Hepatocyte (in vitro differentiated cells): ENCODE measurements at regions not wholly inside any gene's neighbourhood (a gene's known extent, or its start where the extent isn't known, plus 50 kb on each side); places are given as distances from the start of the nearest gene placed in this dataset.

Experiments
- DNase-seq: peaks from one replicate; pipeline ENCODE4 v3.0.0-alpha.2; 2016; ENCODE audit warnings: low spot score
- H2AFZ ChIP-seq: fragments of 200-600 bp; sonication (generic); 2 replicates; pipeline ENCODE4 v1.6.0; 2016; ENCODE audit warnings: antibody characterized with exemption, mild to moderate bottlenecking
- H3K27ac ChIP-seq: fragments of 200-600 bp; sonication (generic); 2 replicates; pipeline ENCODE4 v1.5.1; 2016; ENCODE audit warnings: mild to moderate bottlenecking
- H3K27me3 ChIP-seq: fragments of 200-600 bp; sonication (generic); 2 replicates; pipeline ENCODE4 v1.6.1; 2016
- H3K36me3 ChIP-seq: fragments of 200-600 bp; sonication (generic); replicated peaks from 2 replicates; pipeline ENCODE4 v1.5.1; 2016; ENCODE audit warnings: low read depth; ENCODE audit not compliant: insufficient read depth
- H3K4me1 ChIP-seq: fragments of 200-600 bp; sonication (generic); 2 replicates; pipeline ENCODE4 v1.5.1; 2016; ENCODE audit warnings: mild to moderate bottlenecking, moderate library complexity; ENCODE audit not compliant: insufficient read depth
- H3K4me2 ChIP-seq: fragments of 200-600 bp; sonication (generic); 2 replicates; pipeline ENCODE4 v1.6.0; 2016
- H3K4me3 ChIP-seq: fragments of 200-600 bp; sonication (generic); 2 replicates; pipeline ENCODE4 v1.5.1; 2016; ENCODE audit warnings: mild to moderate bottlenecking
- H3K79me2 ChIP-seq: fragments of 200-600 bp; sonication (generic); 2 replicates; pipeline ENCODE4 v1.6.0; 2017; ENCODE audit warnings: mild to moderate bottlenecking
- H3K9me2 ChIP-seq: fragments of 200-600 bp; sonication (generic); replicated peaks from 2 replicates; pipeline ENCODE4 v1.6.0; 2017; ENCODE audit warnings: mild to moderate bottlenecking; ENCODE audit not compliant: insufficient read depth
- H3K9me3 ChIP-seq: fragments of 200-600 bp; sonication (generic); 2 replicates; pipeline ENCODE4 v1.5.1; 2016; ENCODE audit warnings: low read depth, mild to moderate bottlenecking
- H4K20me1 ChIP-seq: fragments of 200-600 bp; sonication (generic); 2 replicates; pipeline ENCODE4 v1.6.0; 2016; ENCODE audit warnings: mild to moderate bottlenecking; ENCODE audit not compliant: insufficient read depth, poor library complexity, severe bottlenecking
- CTCF ChIP-seq: fragments of 200-600 bp; sonication (generic); IDR thresholded peaks from 2 replicates; pipeline ENCODE4 v1.5.1; 2016; ENCODE audit warnings: antibody characterized with exemption, mild to moderate bottlenecking; ENCODE audit not compliant: poor library complexity
- EZH2 ChIP-seq: fragments of 200-600 bp; sonication (generic); IDR thresholded peaks from 2 replicates; pipeline ENCODE4 v1.6.1; 2016; ENCODE audit warnings: antibody characterized with exemption, mild to moderate bottlenecking, borderline replicate concordance
- EZH2phosphoT487 ChIP-seq: fragments of 200-600 bp; sonication (generic); IDR thresholded peaks from one replicate; pipeline ENCODE4 v1.6.1; 2018; ENCODE audit warnings: antibody characterized with exemption, mild to moderate bottlenecking, low read depth, moderate library complexity; ENCODE audit not compliant: unreplicated experiment, severe bottlenecking
- WGBS: methylation state at CpG from one replicate; pipeline ENCODE4 v1.1.6; 2016; ENCODE audit warnings: low lambda C conversion rate; ENCODE audit errors: missing lambda C conversion rate; 5-methylcytosine and 5-hydroxymethylcytosine counted together

- Histone ChIP-seq H3K4me1 (no peaks in the 10 kb centered on the region), H3K4me3 (no peak overlapping the region), H3K27ac (no peak overlapping the region), H2AFZ (no peak overlapping the region), H3K27me3 (no peaks in the 10 kb centered on the region), H3K79me2 (no peaks in the 10 kb centered on the region), H3K9me3 (no peaks in the 10 kb centered on the region), H3K4me2 (no peak overlapping the region), H3K9me2 (no peaks in the 10 kb centered on the region), H3K36me3 (no peaks in the 10 kb centered on the region), H4K20me1 (no peaks in the 10 kb centered on the region)
- TF ChIP-seq CTCF (no peak), EZH2phosphoT487 (no peak), EZH2 (no peak)
- WGBS: 34% methylated on average over 3 of the region's 3 CpGs
- no peak for DNase-seq
Measured at GRCh38 chr7:19470031-19470430, 238.8 kb downstream of the POLR1F start.

- Histone ChIP-seq H3K4me1 (no peaks in the 10 kb centered on the region), H3K79me2 (no peaks in the 10 kb centered on the region), H3K4me3 (no peak overlapping the region), H3K27ac (no peak overlapping the region), H3K9me2 (no peaks in the 10 kb centered on the region), H3K27me3 (no peaks in the 10 kb centered on the region), H3K9me3 (no peaks in the 10 kb centered on the region), H2AFZ (no peak overlapping the region), H3K4me2 (no peak overlapping the region), H3K36me3 (no peaks in the 10 kb centered on the region), H4K20me1 (no peaks in the 10 kb centered on the region)
- no peak for DNase-seq
- 77% methylated on average over 3 of the region's 3 CpGs for WGBS
- TF ChIP-seq EZH2phosphoT487 (no peak), EZH2 (no peak), CTCF (no peak)
Measured at GRCh38 chr7:19465861-19466260, 243.0 kb downstream of the POLR1F start.

DNA sequence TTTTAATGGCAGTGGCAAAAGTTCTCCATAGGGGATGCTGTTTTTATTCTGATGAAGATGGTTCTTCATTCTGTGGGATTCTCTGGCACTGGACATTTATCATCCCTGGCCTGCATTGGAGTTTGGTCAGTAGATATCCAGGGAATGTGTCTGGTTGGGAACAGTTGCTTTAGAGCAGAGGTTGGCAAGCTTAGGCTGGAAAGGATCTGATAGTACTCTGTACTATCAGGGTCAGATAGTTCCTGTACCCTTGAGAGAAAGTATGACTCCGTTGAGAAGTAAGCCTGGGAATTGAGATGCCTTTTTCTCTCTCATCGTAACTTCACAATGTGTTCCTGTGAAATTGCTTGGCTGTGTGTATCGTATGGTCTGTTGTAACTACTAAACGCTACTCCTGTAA lies 244.1 kb downstream of the POLR1F start:
- Histone ChIP-seq H3K27ac (no peak overlapping the region), H3K79me2 (no peaks in the 10 kb centered on the region), H3K9me3 (no peaks in the 10 kb centered on the region)

GRCh38 chr7:19464241-19464640 lies 244.6 kb downstream of the POLR1F start:
- no peak for DNase-seq

More for the DNA sequence above, 244.1 kb downstream of the POLR1F start:
- H3K4me2 ChIP-seq: no peak overlapping the region
- no peaks in the 10 kb centered on the region for H3K27me3 ChIP-seq
- H3K9me2 ChIP-seq: no peaks in the 10 kb centered on the region
- H3K36me3 ChIP-seq: no peaks in the 10 kb centered on the region
- H2AFZ ChIP-seq: no peak overlapping the region
- no peak overlapping the region for H3K4me3 ChIP-seq
- TF ChIP-seq EZH2phosphoT487: no peak
- TF ChIP-seq EZH2: no peak
- WGBS: 83% methylated on average over 4 of the region's 4 CpGs
- H3K4me1 ChIP-seq: no peaks in the 10 kb centered on the region
- no peak for DNase-seq
- H4K20me1 ChIP-seq: no peaks in the 10 kb centered on the region

More at GRCh38 chr7:19464241-19464640, 244.6 kb downstream of the POLR1F start:
- Histone ChIP-seq H3K4me3 (no peak overlapping the region), H2AFZ (no peak overlapping the region), H3K9me3 (no peaks in the 10 kb centered on the region), H3K79me2 (no peaks in the 10 kb centered on the region), H3K4me1 (no peaks in the 10 kb centered on the region), H3K27me3 (no peaks in the 10 kb centered on the region), H3K4me2 (no peak overlapping the region), H3K9me2 (no peaks in the 10 kb centered on the region), H3K36me3 (no peaks in the 10 kb centered on the region), H4K20me1 (no peaks in the 10 kb centered on the region), H3K27ac (no peak overlapping the region)
- TF ChIP-seq CTCF (no peak), EZH2phosphoT487 (no peak), EZH2 (no peak)
- 84% methylated on average over 3 of the region's 3 CpGs for WGBS
